CD4-positive, alpha-beta memory T cell (primary cell): ENCODE measurements at regions not wholly inside any gene's neighbourhood (a gene's known extent, or its start where the extent isn't known, plus 50 kb on each side); places are given as distances from the start of the nearest gene placed in this dataset.
"Not testable (repeated sequence)": the region's sequence is repeated elsewhere in the genome, so short reads cannot be mapped to it uniquely, and the experiment has no call there.

ENCODE experiments used
- CTCF ChIA-PET: fragments of 350-600 bp; sonication (Branson Sonifier 250); formaldehyde crosslinking; loops from one replicate; lab custom pipeline; 2021; ENCODE audit warnings: inconsistent platforms; ENCODE audit not compliant: partially characterized antibody; lab: Charles Lee
- POLR2A ChIA-PET: fragments of 350-600 bp; sonication (Branson Sonifier 250); formaldehyde crosslinking; loops from one replicate; lab custom pipeline; 2021; ENCODE audit not compliant: partially characterized antibody; lab: Charles Lee
- DNase-seq, 5 donors: peaks; one replicate each; pipeline versions ENCODE4 v3.0.0 to v3.0.0-alpha.2; 2020 to 2022; ENCODE audit warnings: mixed read lengths in 1 of 5
- H3K27ac ChIP-seq: one replicate; pipeline ENCODE4 v1.7.0; 2013; ENCODE audit warnings: low read depth, low read length
- H3K27me3 ChIP-seq: 2 replicates; pipeline ENCODE4 v1.7.0; 2013; ENCODE audit warnings: mild to moderate bottlenecking, low read length, moderate library complexity; ENCODE audit not compliant: insufficient read depth
- H3K36me3 ChIP-seq: 2 replicates; pipeline ENCODE4 v1.7.0; 2013; ENCODE audit warnings: mild to moderate bottlenecking, low read length, moderate library complexity; ENCODE audit not compliant: insufficient read depth
- H3K4me1 ChIP-seq: 2 replicates; pipeline ENCODE4 v1.7.0; 2013; ENCODE audit warnings: mild to moderate bottlenecking, low read length, moderate library complexity; ENCODE audit not compliant: insufficient read depth
- H3K4me3 ChIP-seq, 2 donors: one replicate each; pipeline ENCODE4 v1.7.0; 2013; ENCODE audit warnings: low read length in 2 of 2, mild to moderate bottlenecking in 1 of 2
- H3K9me3 ChIP-seq, 2 donors: one replicate each; pipeline ENCODE4 v1.7.0; 2013; ENCODE audit warnings: low read length in 2 of 2, control low read depth in 1 of 2; ENCODE audit not compliant: control insufficient read depth in 1 of 2
- H3K27ac Mint-ChIP-seq, 7 donors: one replicate each; pipeline ENCODE4 v1.8.0; 2020 to 2021; ENCODE audit warnings: mixed read lengths in 7 of 7, mild to moderate bottlenecking in 6 of 7, inconsistent platforms in 3 of 7, moderate library complexity in 3 of 7
- H3K27me3 Mint-ChIP-seq, 2 donors: one replicate each; pipeline ENCODE4 v1.8.0; 2020 to 2021; ENCODE audit warnings: mixed read lengths in 2 of 2
- H3K36me3 Mint-ChIP-seq, 2 donors: one replicate each; pipeline ENCODE4 v1.8.0; 2020 to 2021; ENCODE audit warnings: mixed read lengths in 2 of 2, inconsistent platforms in 1 of 2, mild to moderate bottlenecking in 1 of 2
- H3K4me1 Mint-ChIP-seq, 4 donors: one replicate each; pipeline ENCODE4 v1.8.0; 2020 to 2021; ENCODE audit warnings: mixed read lengths in 4 of 4, mild to moderate bottlenecking in 1 of 4
- H3K4me3 Mint-ChIP-seq, 8 donors: one replicate each; pipeline ENCODE4 v1.8.0; 2020 to 2021; ENCODE audit warnings: mixed read lengths in 8 of 8, mild to moderate bottlenecking in 7 of 8, moderate library complexity in 6 of 8, inconsistent platforms in 3 of 8
- H3K9me3 Mint-ChIP-seq, 8 donors: one replicate each; pipeline ENCODE4 v1.8.0; 2020 to 2021; ENCODE audit warnings: mixed read lengths in 8 of 8, mild to moderate bottlenecking in 5 of 8, inconsistent platforms in 3 of 8, moderate library complexity in 1 of 8
- intact Hi-C: fragments of 100-400 bp; cut with micrococcal nuclease; formaldehyde crosslinking; loops from one replicate; pipeline ENCODE4 v1.15.1; 2023

GRCh38 chr17:22373911-22374310 lies 681.6 kb downstream of the KCNJ18 start:
- CTCF ChIA-PET, result no interaction called here
- no peak overlapping the region for H3K27ac ChIP-seq
- intact Hi-C loops, result no loop called here
- H3K27me3 ChIP-seq, result no peaks in the 10 kb centered on the region
- POLR2A ChIA-PET, result no interaction called here
- Mint-ChIP-seq H3K9me3 (peaks cover 0 to 30% (median 12%) of the 10 kb centered on the region in 8 donors), H3K27me3 (no peaks in the 10 kb centered on the region), H3K4me1 (no peaks in the 10 kb centered on the region), H3K27ac (no peak overlapping the region), H3K36me3 (no peaks in the 10 kb centered on the region), H3K4me3 (no peak overlapping the region)
- DNase-seq, result no peak
- H3K9me3 ChIP-seq, result no peaks in the 10 kb centered on the region
- H3K4me1 ChIP-seq, result no peaks in the 10 kb centered on the region
- no peaks in the 10 kb centered on the region for H3K36me3 ChIP-seq
- no peak overlapping the region for H3K4me3 ChIP-seq

- Mint-ChIP-seq H3K36me3 (no peaks in the 10 kb centered on the region), H3K9me3 (peaks cover 0 to 30% (median 11%) of the 10 kb centered on the region in 8 donors), H3K4me1 (no peaks in the 10 kb centered on the region), H3K4me3 (no peak overlapping the region), H3K27me3 (no peaks in the 10 kb centered on the region), H3K27ac (no peak overlapping the region)
- Histone ChIP-seq H3K27ac (no peak overlapping the region), H3K4me1 (no peaks in the 10 kb centered on the region), H3K9me3 (no peaks in the 10 kb centered on the region), H3K4me3 (no peak overlapping the region), H3K27me3 (no peaks in the 10 kb centered on the region), H3K36me3 (no peaks in the 10 kb centered on the region)
- ChIA-PET CTCF (no interaction called here), POLR2A (no interaction called here)
- DNase-seq, result no peak
- intact Hi-C loops, result no loop called here
Measured at GRCh38 chr17:22374741-22375140, 682.4 kb downstream of the KCNJ18 start.

GRCh38 chr17:22376747-22377146 lies 684.4 kb downstream of the KCNJ18 start:
- H3K27ac ChIP-seq, H3K4me3 ChIP-seq, H3K4me1 ChIP-seq, H3K27me3 Mint-ChIP-seq, H3K4me3 Mint-ChIP-seq, CTCF ChIA-PET, H3K36me3 ChIP-seq, H3K36me3 Mint-ChIP-seq, H3K4me1 Mint-ChIP-seq, intact Hi-C loops, H3K9me3 ChIP-seq, DNase-seq, POLR2A ChIA-PET, H3K27me3 ChIP-seq, H3K27ac Mint-ChIP-seq: not testable (repeated sequence)
- peaks cover 0 to 24% (median 10%) of the 10 kb centered on the region in 8 donors for H3K9me3 Mint-ChIP-seq

DNA sequence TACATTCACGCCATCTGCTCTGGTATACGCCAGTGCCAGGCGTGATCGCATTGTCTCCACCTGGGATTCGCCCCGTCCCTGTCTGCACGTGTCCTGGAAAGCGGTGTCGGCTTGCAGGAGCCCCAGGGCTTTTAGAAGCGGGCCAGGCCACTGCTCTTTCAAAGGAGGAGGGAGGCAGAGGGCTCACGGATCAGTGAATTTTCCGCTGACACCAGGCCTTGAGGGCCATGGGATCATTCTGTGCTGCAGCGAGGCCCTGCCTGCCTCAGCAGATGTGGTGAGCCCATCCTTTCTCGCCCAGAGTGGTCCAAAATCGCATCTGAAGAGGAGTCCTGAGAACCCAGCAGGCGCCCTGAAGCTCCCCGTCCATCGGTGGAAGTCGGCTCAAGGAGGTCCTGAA lies 686.4 kb downstream of the KCNJ18 start:
- DNase-seq, CTCF ChIA-PET, H3K4me1 Mint-ChIP-seq, H3K4me1 ChIP-seq, H3K27ac ChIP-seq, intact Hi-C loops, H3K4me3 Mint-ChIP-seq, H3K27me3 Mint-ChIP-seq, H3K9me3 ChIP-seq, H3K27me3 ChIP-seq, H3K4me3 ChIP-seq, POLR2A ChIA-PET, H3K27ac Mint-ChIP-seq, H3K36me3 ChIP-seq, H3K36me3 Mint-ChIP-seq: not testable (repeated sequence)
- H3K9me3 Mint-ChIP-seq, result peaks cover 0 to 13% (median 8%) of the 10 kb centered on the region in 8 donors

- H3K27ac Mint-ChIP-seq, DNase-seq, H3K4me3 Mint-ChIP-seq, intact Hi-C loops, H3K27ac ChIP-seq, H3K36me3 ChIP-seq, H3K9me3 Mint-ChIP-seq, POLR2A ChIA-PET, H3K4me1 Mint-ChIP-seq, CTCF ChIA-PET, H3K27me3 ChIP-seq, H3K4me3 ChIP-seq, H3K27me3 Mint-ChIP-seq, H3K4me1 ChIP-seq, H3K36me3 Mint-ChIP-seq, H3K9me3 ChIP-seq: not testable (repeated sequence)
Measured at GRCh38 chr17:22381589-22381988, 689.3 kb downstream of the KCNJ18 start.

- CTCF ChIA-PET, H3K36me3 ChIP-seq, H3K27me3 Mint-ChIP-seq, H3K9me3 ChIP-seq, H3K9me3 Mint-ChIP-seq, H3K4me3 ChIP-seq, DNase-seq, POLR2A ChIA-PET, H3K4me3 Mint-ChIP-seq, intact Hi-C loops, H3K27ac ChIP-seq, H3K36me3 Mint-ChIP-seq, H3K27ac Mint-ChIP-seq, H3K4me1 Mint-ChIP-seq, H3K27me3 ChIP-seq, H3K4me1 ChIP-seq: not testable (repeated sequence)
Measured at GRCh38 chr17:22383772-22384460, 691.6 kb downstream of the KCNJ18 start.

DNA sequence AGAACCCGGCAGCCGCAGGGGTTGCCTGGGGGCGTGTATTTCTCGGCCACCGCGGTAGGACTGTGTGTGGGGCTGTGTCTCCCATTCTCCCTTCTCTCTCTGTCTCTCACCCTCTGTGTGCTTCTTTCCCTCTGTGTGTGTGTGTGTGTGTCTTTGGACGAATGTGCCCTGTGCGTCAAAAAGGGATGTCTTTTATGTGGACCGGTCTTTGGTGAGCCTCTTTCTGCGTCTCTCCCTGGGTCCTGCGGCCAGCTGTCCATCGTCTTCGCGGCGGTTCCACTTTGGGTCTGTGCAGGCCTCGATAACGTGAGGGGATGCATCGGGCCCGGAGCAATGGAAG lies 692.1 kb downstream of the KCNJ18 start:
- H3K27me3 Mint-ChIP-seq, H3K4me3 Mint-ChIP-seq, H3K4me1 Mint-ChIP-seq, intact Hi-C loops, H3K4me3 ChIP-seq, H3K27ac ChIP-seq, POLR2A ChIA-PET, H3K27me3 ChIP-seq, H3K27ac Mint-ChIP-seq, H3K36me3 Mint-ChIP-seq, H3K9me3 ChIP-seq, H3K36me3 ChIP-seq, H3K9me3 Mint-ChIP-seq, DNase-seq, H3K4me1 ChIP-seq, CTCF ChIA-PET: not testable (repeated sequence)

GRCh38 chr17:22398446-22398845 lies 706.1 kb downstream of the KCNJ18 start:
- DNase-seq, result not testable (repeated sequence)

More at GRCh38 chr17:22398446-22398845, 706.1 kb downstream of the KCNJ18 start:
- H3K36me3 ChIP-seq, H3K9me3 Mint-ChIP-seq, H3K4me1 ChIP-seq, H3K4me3 Mint-ChIP-seq, H3K9me3 ChIP-seq, H3K4me3 ChIP-seq, H3K27me3 ChIP-seq, H3K27me3 Mint-ChIP-seq, H3K27ac ChIP-seq, H3K4me1 Mint-ChIP-seq, POLR2A ChIA-PET, H3K27ac Mint-ChIP-seq, H3K36me3 Mint-ChIP-seq, CTCF ChIA-PET, intact Hi-C loops: not testable (repeated sequence)
